Hepatocyte (in vitro differentiated cells): ENCODE measurements at regions not wholly inside any gene's neighbourhood (a gene's known extent, or its start where the extent isn't known, plus 50 kb on each side); places are given as distances from the start of the nearest gene placed in this dataset.
"Not testable (repeated sequence)": the region's sequence is repeated elsewhere in the genome, so short reads cannot be mapped to it uniquely, and the experiment has no call there.

ENCODE experiments used
- DNase-seq: peaks from one replicate; pipeline ENCODE4 v3.0.0-alpha.2; 2016; ENCODE audit warnings: low spot score
- H2AFZ ChIP-seq: fragments of 200-600 bp; sonication (generic); 2 replicates; pipeline ENCODE4 v1.6.0; 2016; ENCODE audit warnings: antibody characterized with exemption, mild to moderate bottlenecking
- H3K27ac ChIP-seq: fragments of 200-600 bp; sonication (generic); 2 replicates; pipeline ENCODE4 v1.5.1; 2016; ENCODE audit warnings: mild to moderate bottlenecking
- H3K27me3 ChIP-seq: fragments of 200-600 bp; sonication (generic); 2 replicates; pipeline ENCODE4 v1.6.1; 2016
- H3K36me3 ChIP-seq: fragments of 200-600 bp; sonication (generic); replicated peaks from 2 replicates; pipeline ENCODE4 v1.5.1; 2016; ENCODE audit warnings: low read depth; ENCODE audit not compliant: insufficient read depth
- H3K4me1 ChIP-seq: fragments of 200-600 bp; sonication (generic); 2 replicates; pipeline ENCODE4 v1.5.1; 2016; ENCODE audit warnings: mild to moderate bottlenecking, moderate library complexity; ENCODE audit not compliant: insufficient read depth
- H3K4me2 ChIP-seq: fragments of 200-600 bp; sonication (generic); 2 replicates; pipeline ENCODE4 v1.6.0; 2016
- H3K4me3 ChIP-seq: fragments of 200-600 bp; sonication (generic); 2 replicates; pipeline ENCODE4 v1.5.1; 2016; ENCODE audit warnings: mild to moderate bottlenecking
- H3K79me2 ChIP-seq: fragments of 200-600 bp; sonication (generic); 2 replicates; pipeline ENCODE4 v1.6.0; 2017; ENCODE audit warnings: mild to moderate bottlenecking
- H3K9me2 ChIP-seq: fragments of 200-600 bp; sonication (generic); replicated peaks from 2 replicates; pipeline ENCODE4 v1.6.0; 2017; ENCODE audit warnings: mild to moderate bottlenecking; ENCODE audit not compliant: insufficient read depth
- H3K9me3 ChIP-seq: fragments of 200-600 bp; sonication (generic); 2 replicates; pipeline ENCODE4 v1.5.1; 2016; ENCODE audit warnings: low read depth, mild to moderate bottlenecking
- H4K20me1 ChIP-seq: fragments of 200-600 bp; sonication (generic); 2 replicates; pipeline ENCODE4 v1.6.0; 2016; ENCODE audit warnings: mild to moderate bottlenecking; ENCODE audit not compliant: insufficient read depth, poor library complexity, severe bottlenecking
- CTCF ChIP-seq: fragments of 200-600 bp; sonication (generic); IDR thresholded peaks from 2 replicates; pipeline ENCODE4 v1.5.1; 2016; ENCODE audit warnings: antibody characterized with exemption, mild to moderate bottlenecking; ENCODE audit not compliant: poor library complexity
- EZH2 ChIP-seq: fragments of 200-600 bp; sonication (generic); IDR thresholded peaks from 2 replicates; pipeline ENCODE4 v1.6.1; 2016; ENCODE audit warnings: antibody characterized with exemption, mild to moderate bottlenecking, borderline replicate concordance
- EZH2phosphoT487 ChIP-seq: fragments of 200-600 bp; sonication (generic); IDR thresholded peaks from one replicate; pipeline ENCODE4 v1.6.1; 2018; ENCODE audit warnings: antibody characterized with exemption, mild to moderate bottlenecking, low read depth, moderate library complexity; ENCODE audit not compliant: unreplicated experiment, severe bottlenecking
- WGBS: methylation state at CpG from one replicate; pipeline ENCODE4 v1.1.6; 2016; ENCODE audit warnings: low lambda C conversion rate; ENCODE audit errors: missing lambda C conversion rate; 5-methylcytosine and 5-hydroxymethylcytosine counted together

DNA sequence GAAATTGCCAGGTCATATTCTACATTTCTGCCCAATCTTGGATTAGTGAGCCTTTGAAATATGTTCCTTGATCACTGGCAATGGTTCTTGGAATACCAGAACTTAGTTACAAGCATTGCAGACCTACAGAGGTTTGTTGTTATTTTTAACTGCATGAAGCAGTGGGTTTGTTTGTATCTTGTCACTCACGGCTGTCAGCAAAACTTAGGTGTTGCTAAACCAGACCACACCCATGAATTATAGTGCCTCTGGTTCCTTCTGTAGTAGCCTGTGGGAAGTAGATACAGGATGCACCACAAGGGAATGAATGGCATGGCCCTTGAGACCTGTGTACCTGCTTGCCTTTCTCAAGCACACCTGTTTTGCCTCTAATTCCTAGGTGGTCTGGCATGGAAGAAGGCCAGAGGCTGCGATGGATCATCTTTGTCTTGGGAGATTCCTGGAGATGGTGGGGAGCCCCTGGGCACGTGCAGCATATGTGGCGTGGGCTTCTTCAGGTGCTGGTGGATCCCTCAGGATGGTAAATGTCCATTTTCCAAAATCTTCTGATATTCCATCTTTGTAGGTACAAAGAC, 138.8 kb downstream of the SNRPN start:
- H3K27me3 ChIP-seq = no peaks in the 10 kb centered on the region
- no peak for DNase-seq
- no peak overlapping the region for H3K4me3 ChIP-seq
- H3K4me2 ChIP-seq = no peak overlapping the region
- H3K9me2 ChIP-seq = no peaks in the 10 kb centered on the region
- H3K36me3 ChIP-seq = no peaks in the 10 kb centered on the region
- TF ChIP-seq EZH2phosphoT487 (no peak), CTCF (no peak)
- WGBS = 82% methylated on average over 4 of the region's 4 CpGs
- H3K4me1 ChIP-seq = no peaks in the 10 kb centered on the region
- H4K20me1 ChIP-seq = no peaks in the 10 kb centered on the region
- no peak overlapping the region for H2AFZ ChIP-seq
- H3K9me3 ChIP-seq = peaks cover 3% of the 10 kb centered on the region
- no peaks in the 10 kb centered on the region for H3K79me2 ChIP-seq
- no peak overlapping the region for H3K27ac ChIP-seq

DNA sequence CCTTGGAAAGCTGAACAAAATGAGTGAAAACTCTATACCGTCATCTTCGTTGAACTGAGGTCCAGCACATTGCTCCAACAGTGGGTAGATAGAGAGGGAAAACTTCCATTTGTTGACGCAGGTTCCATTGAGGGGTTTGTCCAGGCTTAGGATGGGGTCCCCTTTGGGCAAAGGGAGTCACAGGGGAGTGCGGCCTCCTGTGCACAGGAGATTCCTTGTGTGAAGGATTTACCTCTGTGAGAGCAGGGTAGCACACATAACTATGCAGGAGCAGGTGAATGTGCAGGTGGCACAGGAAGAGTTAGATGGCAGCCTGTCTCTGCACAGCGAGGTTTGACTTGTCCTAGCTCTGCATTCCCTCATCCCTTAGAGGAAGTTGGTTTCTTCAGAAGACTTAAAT, 139.3 kb downstream of the SNRPN start:
- no peaks in the 10 kb centered on the region for H3K36me3 ChIP-seq
- H3K9me3 ChIP-seq = peaks cover 3% of the 10 kb centered on the region

DNA sequence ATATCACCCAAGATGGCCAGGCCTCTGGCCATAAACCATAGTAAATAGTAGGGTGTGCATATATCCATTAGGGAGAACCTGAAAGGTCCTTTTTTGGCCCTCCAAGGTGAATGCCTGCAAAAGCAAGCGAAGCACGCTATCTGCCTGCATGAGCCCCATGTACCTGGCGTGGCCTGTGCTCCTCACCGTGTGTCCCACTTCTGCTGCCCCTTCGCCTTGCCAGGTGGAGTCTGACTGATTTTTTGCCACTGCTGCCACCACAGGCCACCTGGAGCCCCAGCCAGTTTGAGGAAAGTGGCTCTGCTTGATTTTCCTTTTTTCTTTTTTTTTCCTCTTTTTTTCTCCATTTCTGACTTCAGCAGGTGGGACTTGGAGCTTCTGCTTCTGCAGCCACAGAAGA, 139.7 kb downstream of the SNRPN start:
- no peaks in the 10 kb centered on the region for H3K27me3 ChIP-seq
- H3K27ac ChIP-seq = no peak overlapping the region
- TF ChIP-seq EZH2phosphoT487 (no peak), CTCF (no peak), EZH2 (no peak)
- H3K9me2 ChIP-seq = no peaks in the 10 kb centered on the region
- no peaks in the 10 kb centered on the region for H3K36me3 ChIP-seq
- no peak overlapping the region for H2AFZ ChIP-seq
- no peak for DNase-seq
- H3K4me2 ChIP-seq = no peak overlapping the region
- peaks cover 3% of the 10 kb centered on the region for H3K9me3 ChIP-seq
- 89% methylated on average over 5 of the region's 5 CpGs for WGBS
- H3K4me1 ChIP-seq = no peaks in the 10 kb centered on the region
- no peaks in the 10 kb centered on the region for H3K79me2 ChIP-seq
- H3K4me3 ChIP-seq = no peak overlapping the region
- no peaks in the 10 kb centered on the region for H4K20me1 ChIP-seq

More for the DNA sequence above, 139.3 kb downstream of the SNRPN start:
- H3K4me3 ChIP-seq = no peak overlapping the region
- WGBS = 86% methylated on average over 5 of the region's 5 CpGs
- H3K27ac ChIP-seq = no peak overlapping the region
- TF ChIP-seq CTCF = no peak
- no peak for TF ChIP-seq EZH2phosphoT487
- TF ChIP-seq EZH2 = no peak
- H3K79me2 ChIP-seq = no peaks in the 10 kb centered on the region
- no peak overlapping the region for H2AFZ ChIP-seq
- no peaks in the 10 kb centered on the region for H4K20me1 ChIP-seq
- no peak for DNase-seq
- no peaks in the 10 kb centered on the region for H3K27me3 ChIP-seq
- H3K4me1 ChIP-seq = no peaks in the 10 kb centered on the region
- no peak overlapping the region for H3K4me2 ChIP-seq
- no peaks in the 10 kb centered on the region for H3K9me2 ChIP-seq

- no peak overlapping the region for H3K27ac ChIP-seq
- H3K9me3 ChIP-seq = peaks cover 3% of the 10 kb centered on the region
- H3K36me3 ChIP-seq = no peaks in the 10 kb centered on the region
- H3K9me2 ChIP-seq = no peaks in the 10 kb centered on the region
- no peaks in the 10 kb centered on the region for H4K20me1 ChIP-seq
- 58% methylated on average over 2 of the region's 2 CpGs for WGBS
- no peak for DNase-seq
- no peak overlapping the region for H2AFZ ChIP-seq
- H3K4me1 ChIP-seq = no peaks in the 10 kb centered on the region
- H3K4me2 ChIP-seq = no peak overlapping the region
- TF ChIP-seq CTCF = no peak
- no peak for TF ChIP-seq EZH2
- no peak for TF ChIP-seq EZH2phosphoT487
- H3K79me2 ChIP-seq = no peaks in the 10 kb centered on the region
- H3K27me3 ChIP-seq = no peaks in the 10 kb centered on the region
- no peak overlapping the region for H3K4me3 ChIP-seq
These were observed 140.4 kb downstream of the SNRPN start for GRCh38 chr15:25095179-25095578.

- not testable (repeated sequence) for H3K36me3 ChIP-seq, H3K4me2 ChIP-seq
- WGBS = 87% methylated on average over 8 of the region's 8 CpGs
These were observed 145.2 kb downstream of the SNRPN start for GRCh38 chr15:25099966-25100365.

More at GRCh38 chr15:25099966-25100365, 145.2 kb downstream of the SNRPN start:
- H2AFZ ChIP-seq, H3K27me3 ChIP-seq, H3K79me2 ChIP-seq, H3K27ac ChIP-seq, H3K4me1 ChIP-seq, DNase-seq, H3K9me3 ChIP-seq, H4K20me1 ChIP-seq, H3K4me3 ChIP-seq, H3K9me2 ChIP-seq: not testable (repeated sequence)
